GM12864 (cell line): ENCODE measurements at regions not wholly inside any gene's neighbourhood (a gene's known extent, or its start where the extent isn't known, plus 50 kb on each side); places are given as distances from the start of the nearest gene placed in this dataset.
"Not testable (repeated sequence)": the region's sequence is repeated elsewhere in the genome, so short reads cannot be mapped to it uniquely, and the experiment has no call there.

Experiments used
- DNase-seq: peaks from one replicate; pipeline ENCODE4 v3.0.0-alpha.2; 2011; ENCODE audit warnings: low read depth
- H3K4me3 ChIP-seq: 2 replicates; pipeline ENCODE4 v1.5.1; 2011; ENCODE audit warnings: mild to moderate bottlenecking, low read depth, low read length, control low read depth
- CTCF ChIP-seq: IDR thresholded peaks from 2 replicates; pipeline ENCODE4 v1.5.1; 2011; ENCODE audit warnings: low read depth, mild to moderate bottlenecking, moderate library complexity, low read length, control low read depth, inconsistent platforms; ENCODE audit errors: missing control alignments

- H3K4me3 ChIP-seq: no peak overlapping the region
- no peak for TF ChIP-seq CTCF
- no peak for DNase-seq
These were observed 110.2 kb downstream of the RAP2A start for GRCh38 chr13:97544031-97544765.

GRCh38 chr13:97544971-97545499 lies 111.1 kb downstream of the RAP2A start:
- not testable (repeated sequence) for H3K4me3 ChIP-seq, DNase-seq

- no peak overlapping the region for H3K4me3 ChIP-seq
- no peak for TF ChIP-seq CTCF
These were observed 114.2 kb downstream of the RAP2A start for GRCh38 chr13:97548138-97548537.

GRCh38 chr13:97548711-97549110 lies 114.7 kb downstream of the RAP2A start:
- TF ChIP-seq CTCF: no peak
- no peak overlapping the region for H3K4me3 ChIP-seq
- no peak for DNase-seq

More at GRCh38 chr13:97548138-97548537, 114.2 kb downstream of the RAP2A start:
- DNase-seq: peak; percentile 31

GRCh38 chr13:97549201-97549600 lies 115.2 kb downstream of the RAP2A start:
- no peak for DNase-seq
- TF ChIP-seq CTCF: no peak
- H3K4me3 ChIP-seq: no peak overlapping the region

- DNase-seq: no peak
- TF ChIP-seq CTCF: no peak
- no peak overlapping the region for H3K4me3 ChIP-seq
These were observed 120.5 kb downstream of the RAP2A start for GRCh38 chr13:97554496-97554895.

GRCh38 chr13:97555034-97555433 lies 121.1 kb downstream of the RAP2A start:
- H3K4me3 ChIP-seq: no peak overlapping the region
- no peak for TF ChIP-seq CTCF
- DNase-seq: no peak
